GM21447 (cell line): ENCODE measurements at regions not wholly inside any gene's neighbourhood (a gene's known extent, or its start where the extent isn't known, plus 50 kb on each side); places are given as distances from the start of the nearest gene placed in this dataset.
A peak's percentile ranks its signal among the peaks of the same experiment; 100 is the strongest.
"Not testable (repeated sequence)": the region's sequence is repeated elsewhere in the genome, so short reads cannot be mapped to it uniquely, and the experiment has no call there.

ENCODE experiments used
- ATAC-seq: cut with Tn5 transposase; IDR thresholded peaks from one replicate; pipeline ENCODE4 v1.9.1; 2021; ENCODE audit not compliant: unreplicated experiment

DNA sequence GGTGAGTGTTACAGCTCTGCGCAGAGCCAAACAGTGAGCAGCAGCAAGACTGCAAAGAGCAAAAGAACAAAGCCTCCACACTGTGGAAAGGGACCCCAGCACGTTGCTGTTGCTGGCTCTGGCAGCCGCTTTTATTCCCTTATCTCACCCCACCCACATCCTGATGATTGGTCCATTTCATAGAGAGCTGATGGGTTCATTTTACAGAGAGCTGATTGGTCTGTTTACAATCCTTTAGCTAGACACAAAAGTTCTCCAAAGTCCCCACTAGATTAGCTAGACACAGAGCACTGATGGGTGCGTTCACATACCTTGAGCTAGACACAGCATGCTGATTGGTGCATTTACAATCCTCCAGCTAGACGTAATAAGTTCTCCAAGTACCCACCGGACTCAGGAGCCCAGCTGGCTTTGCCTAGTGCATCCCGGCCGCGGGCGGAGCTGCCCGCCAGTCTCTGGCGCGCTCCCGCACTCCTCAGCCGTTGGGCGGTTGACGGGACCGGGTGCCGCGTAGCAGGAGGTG lies 291.4 kb upstream of the PRSS16 start:
- ATAC-seq: not testable (repeated sequence)

- ATAC-seq: not testable (repeated sequence)
Measured at GRCh38 chr6:26956601-26957184, 290.8 kb upstream of the PRSS16 start.

- ATAC-seq: not testable (repeated sequence)
Measured at GRCh38 chr6:26957399-26958127, 289.9 kb upstream of the PRSS16 start.

- not testable (repeated sequence) for ATAC-seq
Measured at GRCh38 chr6:26961236-26961635, 286.3 kb upstream of the PRSS16 start.

- no peak for ATAC-seq
Measured at GRCh38 chr6:27002447-27002846, 245.1 kb upstream of the PRSS16 start.

DNA sequence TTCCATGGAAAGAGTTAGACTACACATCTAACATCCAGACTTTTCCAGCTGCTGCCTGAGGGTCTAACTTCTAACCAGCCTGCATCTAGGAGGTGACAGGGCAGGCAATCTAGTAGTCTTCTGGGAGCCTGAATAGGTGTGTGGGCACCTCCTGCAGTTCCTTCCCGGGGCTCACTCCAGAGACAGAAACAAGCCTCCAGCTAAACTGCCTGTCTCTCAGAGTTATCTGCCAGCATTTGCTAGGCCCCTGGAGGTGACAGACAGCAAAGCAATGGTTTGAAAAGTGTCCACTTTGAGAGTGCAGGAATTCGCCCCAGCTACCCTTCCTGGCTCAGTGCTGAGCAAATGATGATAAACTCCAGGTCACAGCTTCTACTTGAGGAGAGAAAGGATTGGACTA lies 240.5 kb upstream of the PRSS16 start:
- ATAC-seq: no peak

- not testable (repeated sequence) for ATAC-seq
Measured at GRCh38 chr6:27008613-27009012, 238.9 kb upstream of the PRSS16 start.

GRCh38 chr6:27014053-27014452 lies 233.4 kb upstream of the PRSS16 start:
- ATAC-seq: not testable (repeated sequence)

GRCh38 chr6:27016689-27017088 lies 230.8 kb upstream of the PRSS16 start:
- no peak for ATAC-seq

- not testable (repeated sequence) for ATAC-seq
Measured at GRCh38 chr6:27018401-27018800, 229.1 kb upstream of the PRSS16 start.

GRCh38 chr6:27019651-27020552 lies 227.6 kb upstream of the PRSS16 start:
- peak; percentile 88 for ATAC-seq

- ATAC-seq: no peak
Measured at GRCh38 chr6:27020553-27020880, 227.0 kb upstream of the PRSS16 start.

DNA sequence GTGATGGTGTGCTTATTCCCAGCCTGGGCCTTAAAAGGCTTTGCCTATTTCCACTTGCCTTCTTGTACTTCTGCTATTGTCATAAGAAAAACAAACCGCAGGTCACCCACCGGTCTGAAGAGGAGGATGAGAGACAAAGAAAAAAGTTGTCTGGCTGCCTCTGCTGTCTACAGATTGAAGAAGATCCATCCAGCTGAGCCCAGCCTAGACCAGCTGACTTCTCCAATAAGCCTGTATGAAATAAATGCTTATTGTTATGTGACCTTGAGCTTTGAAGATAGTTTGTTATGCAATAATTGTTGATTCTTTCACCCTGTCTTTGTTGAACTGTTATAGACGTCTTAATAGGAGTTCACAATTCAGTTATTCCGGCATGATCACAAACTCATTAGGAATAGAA lies 223.8 kb upstream of the PRSS16 start:
- ATAC-seq: no peak

DNA sequence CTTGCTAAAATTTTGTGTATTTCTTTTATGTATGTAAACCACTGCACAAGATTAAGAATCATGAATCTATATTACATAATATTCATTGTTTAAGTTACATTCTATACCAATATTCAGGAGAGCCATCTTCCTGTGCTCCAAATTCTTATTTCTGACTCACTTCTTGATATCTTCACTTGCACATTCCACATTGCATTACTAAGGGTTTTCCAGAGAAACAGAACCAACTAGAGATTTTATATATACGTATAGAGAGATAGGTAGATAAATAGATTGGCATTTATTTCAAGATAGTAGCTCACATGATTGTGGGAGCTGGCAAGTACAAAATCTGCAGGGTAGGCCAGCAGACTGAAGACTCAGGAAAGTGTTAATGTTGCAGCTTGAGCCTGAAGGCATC lies 222.2 kb upstream of the PRSS16 start:
- ATAC-seq: no peak

GRCh38 chr6:27026361-27026760 lies 221.1 kb upstream of the PRSS16 start:
- ATAC-seq: no peak

- ATAC-seq: no peak
Measured at GRCh38 chr6:27031302-27031701, 216.2 kb upstream of the PRSS16 start.

DNA sequence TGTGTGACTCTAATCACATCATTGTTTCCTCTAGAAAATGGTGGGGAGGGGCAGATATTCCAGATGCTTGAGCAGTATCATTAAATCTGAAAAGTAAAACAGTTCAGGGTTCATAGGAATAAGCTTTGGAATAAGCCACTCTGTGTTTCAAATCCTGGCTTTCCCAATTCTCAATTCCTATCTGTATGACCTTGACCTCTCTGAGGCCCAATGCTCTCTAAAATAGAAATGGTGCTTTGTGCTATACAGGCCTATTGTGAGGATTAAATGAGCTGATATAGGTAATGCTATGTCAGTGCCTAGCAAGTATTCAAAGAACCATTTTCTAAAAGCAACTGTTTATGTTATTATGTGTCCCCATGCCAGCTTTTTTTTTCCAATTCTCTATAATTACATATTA lies 209.0 kb upstream of the PRSS16 start:
- no peak for ATAC-seq

DNA sequence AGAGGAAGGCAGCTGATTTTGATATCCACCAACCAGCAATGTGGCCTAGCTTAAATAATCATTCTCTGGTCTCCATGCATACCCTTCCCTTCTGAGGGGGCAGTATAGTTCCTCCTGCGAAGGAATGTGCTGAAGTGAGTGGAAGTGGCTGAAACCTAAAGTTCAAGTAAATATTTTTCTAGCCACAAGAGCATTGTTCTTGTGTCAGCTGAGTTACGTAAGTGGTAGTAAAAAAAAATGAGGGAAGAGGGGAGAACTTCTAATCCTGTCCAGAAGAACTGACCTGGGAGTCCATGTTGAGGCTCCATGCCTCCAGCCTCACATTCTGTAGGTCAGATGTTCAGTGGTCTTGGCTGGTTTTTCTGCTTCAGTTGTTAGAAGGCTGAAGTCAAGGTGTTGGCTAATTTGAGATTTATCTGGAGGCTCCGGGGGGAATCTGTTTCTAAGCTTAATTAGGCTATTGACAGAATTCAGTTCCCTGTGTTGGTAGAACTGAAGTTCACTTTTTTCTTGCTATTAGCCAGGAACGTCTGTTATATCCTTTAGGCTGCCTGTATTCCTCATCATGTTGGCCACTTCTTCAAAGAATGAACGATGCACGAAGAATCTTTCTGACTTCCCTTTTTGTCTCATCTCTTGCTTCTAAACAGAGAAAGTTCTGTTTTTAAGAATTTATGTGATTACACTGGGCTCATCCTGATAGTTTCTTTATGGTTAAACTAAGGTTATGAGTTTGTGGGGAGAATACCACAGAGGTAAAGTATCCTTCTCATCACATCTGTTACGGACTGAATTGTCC lies 207.1 kb upstream of the PRSS16 start:
- no peak for ATAC-seq

DNA sequence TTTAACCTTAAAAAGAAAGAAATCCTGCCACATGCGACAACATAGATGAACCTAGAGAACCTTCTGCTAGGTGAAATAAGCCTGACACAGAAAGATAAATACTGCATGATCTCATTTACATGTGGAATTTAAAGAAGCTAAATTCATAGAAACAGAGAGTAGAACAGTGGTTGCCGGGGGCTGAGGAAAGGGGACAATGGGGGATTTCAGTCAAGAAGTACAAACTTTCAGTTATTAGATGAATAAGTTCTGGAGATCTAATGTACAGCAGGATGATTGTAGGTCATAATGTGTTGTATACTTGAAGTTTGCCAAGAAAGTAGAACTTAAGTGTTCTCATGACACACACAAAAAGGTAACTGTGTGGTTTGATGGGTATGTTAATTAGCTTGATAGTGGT lies 204.3 kb upstream of the PRSS16 start:
- no peak for ATAC-seq

GRCh38 chr6:27045131-27045530 lies 202.4 kb upstream of the PRSS16 start:
- ATAC-seq: not testable (repeated sequence)

DNA sequence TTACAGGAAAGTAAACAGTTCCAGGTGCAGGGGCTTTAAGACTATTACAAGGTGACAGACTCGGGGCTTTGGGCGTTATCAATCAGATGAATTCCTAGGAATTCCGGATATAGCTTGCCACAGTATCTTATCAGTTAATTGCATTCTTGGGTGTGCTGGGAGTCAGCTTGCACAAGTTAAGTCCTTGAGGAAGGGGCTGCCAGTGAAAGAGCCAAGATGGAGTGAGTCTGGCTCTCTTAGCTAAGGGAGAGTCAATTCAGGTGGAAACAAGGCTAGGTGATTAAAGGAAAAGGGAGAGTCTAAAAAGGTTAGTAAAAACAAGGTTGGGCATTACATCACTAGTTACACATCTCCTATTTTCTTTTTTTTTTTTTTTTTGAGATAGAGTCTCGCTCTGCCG lies 199.8 kb upstream of the PRSS16 start:
- not testable (repeated sequence) for ATAC-seq
